Stimulated activated memory B cell treated with anti-CD40 and anti-IgM and Interleukin-4, amounts not matched to agents 10 μg/mL and 1 μg/mL and 100 μg/mL, for 72 hours (primary cell): ENCODE measurements at regions not wholly inside any gene's neighbourhood (a gene's known extent, or its start where the extent isn't known, plus 50 kb on each side); places are given as distances from the start of the nearest gene placed in this dataset.
"Not testable (repeated sequence)": the region's sequence is repeated elsewhere in the genome, so short reads cannot be mapped to it uniquely, and the experiment has no call there.

Source experiments
- ATAC-seq: fragments of 150-1000 bp; cut with Tn5 transposase; 2 replicates; pipeline ENCODE4 v1.10.0; 2021
- H3K27ac Mint-ChIP-seq: one replicate; pipeline ENCODE4 v1.8.0; 2022; ENCODE audit warnings: mild to moderate bottlenecking, mixed read lengths
- H3K27me3 Mint-ChIP-seq: one replicate; pipeline ENCODE4 v1.8.0; 2022; ENCODE audit warnings: mixed read lengths
- H3K36me3 Mint-ChIP-seq: one replicate; pipeline ENCODE4 v1.8.0; 2022; ENCODE audit warnings: mixed read lengths
- H3K4me1 Mint-ChIP-seq: one replicate; pipeline ENCODE4 v1.8.0; 2022; ENCODE audit warnings: mixed read lengths
- H3K4me3 Mint-ChIP-seq: one replicate; pipeline ENCODE4 v1.8.0; 2022; ENCODE audit warnings: mild to moderate bottlenecking, moderate library complexity, mixed read lengths
- H3K9me3 Mint-ChIP-seq: one replicate; pipeline ENCODE4 v1.8.0; 2022; ENCODE audit warnings: mixed read lengths

DNA sequence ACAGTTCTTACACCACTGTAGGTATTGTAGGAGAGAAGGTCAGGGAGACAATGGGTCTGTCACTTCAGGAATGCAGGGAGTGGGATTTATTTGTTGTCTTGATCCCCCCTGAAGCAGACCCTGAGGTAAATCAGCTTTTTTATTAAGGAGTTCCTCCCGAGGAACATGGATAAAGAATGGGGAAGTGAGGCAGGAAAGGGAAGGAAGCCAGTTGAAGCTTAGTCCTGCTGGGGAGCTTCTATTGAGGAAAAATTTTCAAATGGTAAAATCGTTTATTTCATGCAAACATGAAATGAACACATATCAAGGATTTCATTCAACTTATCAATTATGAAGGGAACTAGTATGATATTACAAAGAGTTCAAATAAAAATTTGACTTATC is 318.6 kb upstream of the PIK3R1 start:
- Mint-ChIP-seq H3K9me3 (no peaks in the 10 kb centered on the region), H3K27me3 (no peaks in the 10 kb centered on the region), H3K4me3 (no peak overlapping the region), H3K36me3 (no peaks in the 10 kb centered on the region), H3K4me1 (no peaks in the 10 kb centered on the region), H3K27ac (no peak overlapping the region)
- no peak for ATAC-seq

DNA sequence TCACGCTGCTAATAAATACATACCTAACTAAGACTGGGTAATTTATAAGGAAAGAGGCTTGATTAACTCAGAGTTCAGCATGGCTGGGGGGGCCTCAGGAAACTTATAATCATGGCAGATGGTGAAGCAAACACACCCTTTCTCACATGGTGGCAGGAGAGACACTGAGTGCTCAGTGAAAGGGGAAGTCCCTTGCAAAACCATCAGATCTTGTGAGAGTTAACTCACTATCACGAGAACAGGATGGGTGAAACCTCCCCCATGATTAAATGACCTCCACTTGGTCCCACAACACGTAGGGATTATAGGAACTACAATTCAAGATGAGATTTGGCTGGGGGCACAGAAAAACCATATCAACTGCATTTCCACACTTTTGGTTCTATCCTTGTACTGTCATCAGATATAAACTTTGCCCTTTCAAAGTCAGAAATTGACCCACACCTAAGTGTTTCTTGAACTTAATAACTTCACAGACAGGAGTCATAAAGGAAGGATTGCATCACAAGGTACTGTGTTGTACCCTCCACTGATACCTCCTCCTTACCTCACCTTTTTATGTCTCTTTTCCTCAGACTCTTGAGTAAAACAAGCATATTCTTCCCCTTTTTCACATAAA is 319.1 kb upstream of the PIK3R1 start:
- Mint-ChIP-seq H3K4me1 (no peaks in the 10 kb centered on the region), H3K36me3 (no peaks in the 10 kb centered on the region), H3K4me3 (no peak overlapping the region), H3K27me3 (no peaks in the 10 kb centered on the region), H3K9me3 (no peaks in the 10 kb centered on the region), H3K27ac (no peak overlapping the region)
- peak; percentile 64 for ATAC-seq

DNA sequence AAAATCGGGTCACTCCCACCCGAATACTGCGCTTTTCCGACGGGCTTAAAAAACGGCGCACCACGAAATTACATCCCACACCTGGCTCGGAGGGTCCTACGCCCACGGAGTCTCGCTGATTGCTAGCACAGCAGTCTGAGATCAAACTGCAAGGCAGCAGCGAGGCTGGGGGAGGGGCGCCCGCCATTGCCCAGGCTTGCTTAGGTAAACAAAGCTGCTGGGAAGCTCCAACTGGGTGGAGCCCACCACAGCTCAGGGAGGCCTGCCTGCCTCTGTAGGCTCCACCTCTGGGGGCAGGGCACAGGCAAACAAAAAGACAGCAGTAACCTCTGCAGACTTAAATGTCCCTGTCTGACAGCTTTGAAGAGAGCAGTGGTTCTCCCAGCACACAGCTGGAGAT is 325.7 kb upstream of the PIK3R1 start:
- H3K27ac Mint-ChIP-seq, H3K4me1 Mint-ChIP-seq, H3K9me3 Mint-ChIP-seq, H3K27me3 Mint-ChIP-seq, H3K4me3 Mint-ChIP-seq, H3K36me3 Mint-ChIP-seq, ATAC-seq: not testable (repeated sequence)

DNA sequence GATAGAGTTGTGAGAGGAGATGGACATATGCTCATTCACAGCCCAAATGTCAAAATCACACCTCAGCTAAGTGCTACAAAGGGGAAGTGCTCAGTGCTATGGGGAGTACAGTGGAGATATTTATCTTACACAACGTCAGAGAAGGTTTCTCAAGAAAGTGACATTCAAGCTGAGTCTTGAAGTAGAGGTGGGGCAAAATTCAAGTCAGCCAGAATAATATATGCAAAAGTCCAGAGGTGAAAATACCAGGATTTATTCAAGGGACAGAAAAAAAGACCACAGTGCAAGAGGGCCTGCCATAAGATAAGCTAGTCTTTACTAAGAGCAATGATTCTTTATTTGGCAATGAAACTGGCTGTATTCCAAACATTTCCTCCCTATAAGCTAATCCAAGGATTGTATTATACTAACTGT is 327.8 kb upstream of the PIK3R1 start:
- Mint-ChIP-seq H3K36me3 (no peaks in the 10 kb centered on the region), H3K27me3 (no peaks in the 10 kb centered on the region), H3K9me3 (no peaks in the 10 kb centered on the region), H3K27ac (no peak overlapping the region), H3K4me1 (no peaks in the 10 kb centered on the region), H3K4me3 (no peak overlapping the region)
- peak; percentile 68 for ATAC-seq

DNA sequence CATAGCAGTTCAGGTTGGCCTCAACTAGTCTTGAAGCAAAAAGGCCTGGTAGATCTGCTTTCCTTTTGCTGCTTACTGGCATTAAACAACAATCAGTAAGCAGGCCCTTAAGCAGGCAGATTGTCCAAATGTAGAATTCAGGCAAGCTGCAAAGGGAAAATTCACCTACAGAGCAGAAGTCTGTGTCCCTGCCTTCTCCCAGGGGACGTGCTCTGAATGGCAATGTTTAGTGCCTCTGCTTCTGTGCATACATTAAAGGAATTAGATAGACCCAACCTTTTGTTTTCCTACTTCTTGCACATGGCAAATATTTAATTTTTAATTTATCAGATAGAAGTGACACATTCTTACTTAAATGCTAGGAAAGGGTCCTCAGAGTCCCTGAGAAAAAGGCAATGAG is 328.8 kb upstream of the PIK3R1 start:
- no peaks in the 10 kb centered on the region for H3K36me3 Mint-ChIP-seq
- no peak for ATAC-seq
- H3K9me3 Mint-ChIP-seq: no peaks in the 10 kb centered on the region
- H3K27me3 Mint-ChIP-seq: peaks cover 6% of the 10 kb centered on the region
- H3K27ac Mint-ChIP-seq: no peak overlapping the region
- H3K4me3 Mint-ChIP-seq: no peak overlapping the region
- no peaks in the 10 kb centered on the region for H3K4me1 Mint-ChIP-seq

DNA sequence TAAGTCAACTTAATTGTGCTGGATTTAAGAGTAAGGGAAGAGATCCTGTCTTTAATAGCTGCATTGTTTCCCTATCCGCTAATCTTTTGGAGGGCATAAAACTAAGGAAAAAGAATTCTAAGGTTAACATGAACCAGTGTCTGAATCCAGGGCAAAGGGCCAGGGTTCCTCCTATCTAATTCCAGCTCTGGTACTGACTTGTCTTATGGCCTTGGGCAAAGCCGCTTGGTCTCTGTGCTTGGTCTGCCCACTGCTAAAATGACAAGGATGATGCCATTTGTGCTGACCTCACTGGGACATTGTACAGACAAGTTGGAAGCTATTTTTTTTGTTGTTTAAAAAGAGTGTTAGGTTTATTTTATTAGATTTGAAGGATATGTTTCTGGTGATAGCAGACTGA is 334.7 kb upstream of the PIK3R1 start:
- no peaks in the 10 kb centered on the region for H3K36me3 Mint-ChIP-seq
- ATAC-seq: no peak
- no peak overlapping the region for H3K27ac Mint-ChIP-seq
- peaks cover 11% of the 10 kb centered on the region for H3K27me3 Mint-ChIP-seq
- no peaks in the 10 kb centered on the region for H3K4me1 Mint-ChIP-seq
- H3K4me3 Mint-ChIP-seq: no peak overlapping the region
- H3K9me3 Mint-ChIP-seq: no peaks in the 10 kb centered on the region

DNA sequence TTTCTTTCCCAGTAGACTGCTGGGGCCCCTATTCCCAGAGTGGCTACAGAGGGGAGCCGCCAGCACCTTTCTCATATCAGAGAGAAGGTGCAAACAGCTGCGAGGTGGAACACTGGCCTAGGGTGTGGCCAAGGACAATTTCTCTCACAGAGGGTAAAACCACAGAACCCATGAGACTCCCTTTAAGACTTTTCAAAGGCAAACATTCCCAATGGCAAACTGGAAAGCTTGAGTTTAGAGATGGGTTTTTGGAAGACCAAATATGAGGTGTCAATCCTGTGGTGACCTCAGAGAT is 335.1 kb upstream of the PIK3R1 start:
- ATAC-seq: no peak
- no peak overlapping the region for H3K27ac Mint-ChIP-seq
- no peaks in the 10 kb centered on the region for H3K36me3 Mint-ChIP-seq

DNA sequence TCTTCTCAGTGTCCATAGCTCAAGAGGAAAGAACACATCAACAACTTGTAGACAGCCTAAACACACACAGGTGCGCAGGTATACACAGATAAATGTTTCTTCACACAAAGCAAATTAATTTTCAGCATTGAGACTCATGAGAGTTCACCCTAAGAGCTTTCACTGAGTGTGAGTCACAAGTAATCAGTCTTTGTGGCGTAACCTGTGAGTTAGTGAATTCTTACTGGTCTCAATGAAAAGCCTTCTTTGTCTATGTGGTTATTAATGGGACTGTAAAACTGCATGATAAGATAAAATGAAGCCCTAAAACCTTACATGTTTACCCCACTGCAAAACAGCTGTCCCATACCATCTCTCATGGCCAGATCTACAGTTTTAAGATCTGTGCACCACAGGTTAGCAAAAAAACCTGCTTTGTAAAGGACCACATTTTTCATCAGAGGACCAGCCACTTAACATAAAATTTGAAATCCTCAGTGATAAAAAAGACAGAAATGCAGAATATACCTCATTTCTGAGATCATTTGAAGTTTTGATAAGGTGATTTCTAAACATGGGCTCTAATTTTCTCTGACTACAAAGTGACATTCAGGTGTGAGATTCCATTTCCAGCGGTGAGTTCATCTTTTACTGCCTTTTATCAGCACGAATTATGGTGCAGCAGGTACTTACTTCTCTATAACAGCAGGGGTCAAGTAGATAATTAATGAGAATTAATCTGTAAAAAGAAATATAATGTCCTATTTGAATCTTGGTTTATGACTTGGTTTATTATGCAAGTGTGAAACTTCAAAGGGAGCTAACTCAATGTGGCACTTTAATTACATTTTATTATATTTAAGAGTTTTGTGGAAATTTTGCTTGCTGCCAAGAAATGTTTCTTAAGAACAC is 335.7 kb upstream of the PIK3R1 start:
- no peaks in the 10 kb centered on the region for H3K4me1 Mint-ChIP-seq
- H3K36me3 Mint-ChIP-seq: no peaks in the 10 kb centered on the region
- H3K27ac Mint-ChIP-seq: no peak overlapping the region
- H3K4me3 Mint-ChIP-seq: no peak overlapping the region
- H3K27me3 Mint-ChIP-seq: peaks cover 11% of the 10 kb centered on the region
- ATAC-seq: no peak
- H3K9me3 Mint-ChIP-seq: no peaks in the 10 kb centered on the region

More for the DNA sequence above, 335.1 kb upstream of the PIK3R1 start:
- H3K27me3 Mint-ChIP-seq: peaks cover 11% of the 10 kb centered on the region
- no peaks in the 10 kb centered on the region for H3K4me1 Mint-ChIP-seq
- no peak overlapping the region for H3K4me3 Mint-ChIP-seq
- H3K9me3 Mint-ChIP-seq: no peaks in the 10 kb centered on the region

DNA sequence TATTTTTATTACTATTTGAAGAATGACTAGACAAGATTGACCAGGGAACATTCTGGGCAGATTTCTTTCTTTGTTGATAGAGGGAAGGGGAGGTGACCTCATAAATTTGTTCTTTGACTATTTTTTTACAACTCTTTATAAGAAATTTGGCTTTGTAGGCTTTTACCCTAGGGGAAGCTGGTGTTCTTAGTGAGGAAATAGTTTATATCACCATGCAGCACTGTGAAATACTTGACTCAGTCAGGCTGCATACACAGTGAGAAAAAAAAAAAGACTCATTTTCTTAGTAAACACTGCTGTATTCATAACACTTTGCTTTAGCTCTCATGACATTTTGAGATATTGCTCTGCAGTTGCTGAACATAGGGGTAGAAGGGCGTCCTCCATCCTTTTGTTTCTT is 336.6 kb upstream of the PIK3R1 start:
- ATAC-seq: no peak
- Mint-ChIP-seq H3K27me3 (peaks cover 11% of the 10 kb centered on the region), H3K9me3 (no peaks in the 10 kb centered on the region), H3K4me1 (no peaks in the 10 kb centered on the region), H3K36me3 (no peaks in the 10 kb centered on the region), H3K4me3 (no peak overlapping the region), H3K27ac (no peak overlapping the region)

DNA sequence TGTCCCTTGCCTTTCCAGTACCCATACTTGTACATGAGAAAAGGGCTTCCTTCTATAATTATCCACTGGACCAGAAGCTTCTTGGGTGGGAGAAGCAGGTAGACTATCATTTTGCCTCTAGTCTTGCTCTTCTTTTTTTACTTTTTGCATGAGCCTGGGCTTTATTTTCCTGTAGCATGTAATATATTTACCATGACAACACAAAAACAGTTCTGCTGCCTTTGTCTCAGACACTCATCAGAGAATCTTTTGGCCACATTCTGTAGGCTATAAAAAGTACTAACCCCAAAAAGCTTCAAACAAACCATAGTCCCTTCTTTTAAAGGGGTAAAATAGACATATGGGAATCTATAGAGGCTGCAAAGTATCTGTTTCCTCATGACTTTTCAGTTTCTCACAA is 339.2 kb upstream of the PIK3R1 start:
- H3K4me3 Mint-ChIP-seq: no peak overlapping the region
- no peaks in the 10 kb centered on the region for H3K4me1 Mint-ChIP-seq
- H3K27ac Mint-ChIP-seq: no peak overlapping the region
- no peaks in the 10 kb centered on the region for H3K9me3 Mint-ChIP-seq
- H3K27me3 Mint-ChIP-seq: peaks cover 1% of the 10 kb centered on the region
- H3K36me3 Mint-ChIP-seq: no peaks in the 10 kb centered on the region
- ATAC-seq: no peak

DNA sequence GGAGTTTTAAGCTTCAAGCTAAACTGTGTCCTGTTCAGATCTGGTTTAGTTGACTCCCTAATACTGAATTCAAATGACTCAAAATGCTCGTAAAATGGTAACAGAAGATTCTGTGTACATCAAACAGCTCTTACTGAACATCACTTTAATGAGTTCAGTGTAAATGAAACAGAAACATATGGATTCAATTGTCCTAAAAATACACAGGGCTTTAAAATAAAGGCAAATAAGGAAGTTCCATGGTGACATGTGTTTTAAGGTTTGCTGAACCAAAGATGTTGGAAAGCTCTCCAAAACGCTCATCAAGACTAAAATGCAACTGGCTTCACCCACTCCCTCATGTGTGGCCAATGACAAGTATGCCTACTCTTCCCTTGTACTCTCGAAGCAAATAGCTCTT is 340.0 kb upstream of the PIK3R1 start:
- no peak for ATAC-seq
- Mint-ChIP-seq H3K4me3 (no peak overlapping the region), H3K9me3 (no peaks in the 10 kb centered on the region), H3K27me3 (no peaks in the 10 kb centered on the region), H3K4me1 (no peaks in the 10 kb centered on the region), H3K36me3 (no peaks in the 10 kb centered on the region), H3K27ac (no peak overlapping the region)

DNA sequence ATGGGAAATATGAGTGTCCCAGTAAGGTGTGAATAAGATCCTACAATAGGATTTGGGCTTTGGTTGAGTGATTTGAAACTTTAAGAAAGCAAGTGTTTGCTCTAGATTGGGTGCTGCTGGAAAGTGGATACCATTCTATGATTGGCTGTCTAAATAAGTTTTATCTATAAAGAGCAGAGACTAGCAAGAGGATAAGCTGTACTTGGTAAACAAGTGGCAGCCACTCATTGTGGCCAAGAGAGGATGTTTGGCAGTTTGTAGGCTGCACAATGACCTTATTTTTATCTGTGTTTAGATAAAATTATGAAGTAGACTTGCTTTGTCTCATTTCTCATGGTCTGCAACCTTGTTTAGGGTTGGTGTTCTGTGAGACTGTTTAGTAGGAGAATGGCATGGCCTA is 341.6 kb upstream of the PIK3R1 start:
- Mint-ChIP-seq H3K4me3 (no peak overlapping the region), H3K27ac (no peak overlapping the region), H3K9me3 (no peaks in the 10 kb centered on the region), H3K27me3 (no peaks in the 10 kb centered on the region), H3K4me1 (no peaks in the 10 kb centered on the region), H3K36me3 (no peaks in the 10 kb centered on the region)
- ATAC-seq: no peak

DNA sequence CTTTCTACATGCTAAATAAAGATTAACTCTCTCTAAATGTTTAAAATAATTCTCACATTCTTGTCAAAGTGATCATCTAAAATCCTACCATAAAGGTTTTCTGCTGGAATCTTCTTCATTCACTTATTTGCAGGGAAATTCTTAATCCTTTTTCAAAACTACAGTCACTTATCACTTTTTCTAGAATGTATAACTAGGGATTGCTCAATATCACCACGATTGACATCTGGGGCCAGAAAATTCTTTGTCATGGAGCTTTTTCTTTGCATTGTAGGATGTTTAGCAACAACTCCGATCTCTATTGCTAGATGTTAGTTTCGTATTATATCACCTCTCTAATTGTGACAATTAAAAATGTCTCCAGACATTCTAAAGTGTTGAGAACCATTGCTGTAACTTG is 344.9 kb upstream of the PIK3R1 start:
- no peaks in the 10 kb centered on the region for H3K4me1 Mint-ChIP-seq
- H3K27ac Mint-ChIP-seq: no peak overlapping the region
- no peaks in the 10 kb centered on the region for H3K9me3 Mint-ChIP-seq
- H3K36me3 Mint-ChIP-seq: no peaks in the 10 kb centered on the region
- H3K27me3 Mint-ChIP-seq: peaks cover 11% of the 10 kb centered on the region
- H3K4me3 Mint-ChIP-seq: no peak overlapping the region
- no peak for ATAC-seq

DNA sequence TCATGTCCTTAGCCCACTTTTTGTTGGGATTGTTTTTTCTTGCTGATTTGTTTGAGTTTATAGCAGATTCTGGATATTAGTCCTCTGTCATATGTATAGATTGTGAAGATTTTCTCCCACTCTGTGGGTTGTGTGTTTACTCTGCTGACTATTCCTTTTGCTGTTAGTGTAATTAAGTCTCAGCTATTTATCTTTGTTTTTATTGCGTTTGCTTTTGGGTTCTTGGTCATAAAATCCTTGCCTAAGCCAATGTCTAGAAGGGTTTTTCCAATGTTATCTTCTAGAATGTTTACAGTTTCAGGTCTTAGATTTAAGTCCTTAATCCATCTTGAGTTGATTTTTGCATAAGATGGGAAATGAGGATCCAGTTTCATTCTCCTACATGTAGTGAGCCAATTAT is 351.2 kb upstream of the PIK3R1 start:
- H3K27me3 Mint-ChIP-seq: peaks cover 12% of the 10 kb centered on the region
- H3K27ac Mint-ChIP-seq, ATAC-seq, H3K36me3 Mint-ChIP-seq, H3K4me1 Mint-ChIP-seq, H3K4me3 Mint-ChIP-seq: not testable (repeated sequence)
- H3K9me3 Mint-ChIP-seq: peaks cover 13% of the 10 kb centered on the region

DNA sequence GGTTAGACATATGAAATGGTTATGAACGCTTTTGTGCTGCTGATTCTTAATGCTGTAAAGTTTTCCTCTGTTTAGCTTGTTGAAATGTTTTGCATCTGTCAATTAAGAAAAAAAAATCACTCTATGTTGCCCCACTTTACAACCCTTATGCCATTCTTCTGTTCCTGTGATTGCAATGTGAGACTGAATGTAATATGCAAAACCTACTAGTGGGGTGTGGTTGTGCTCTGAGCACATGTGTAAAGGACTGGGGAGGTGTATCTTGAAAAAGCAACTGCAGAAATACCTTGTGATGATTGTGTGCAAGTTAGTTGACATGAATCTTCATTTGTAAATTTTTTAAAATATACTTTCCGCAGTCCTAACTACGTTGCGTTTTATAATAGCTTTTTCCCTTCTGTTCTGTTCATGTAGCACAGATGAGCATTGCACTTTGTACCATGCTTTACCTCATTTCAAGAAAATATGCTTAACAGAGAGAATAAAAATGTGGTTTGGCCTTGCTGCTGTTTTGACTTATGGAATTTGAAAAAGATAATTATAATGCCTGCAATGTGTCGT is 357.0 kb upstream of the PIK3R1 start:
- no peak for ATAC-seq
- H3K4me1 Mint-ChIP-seq: no peaks in the 10 kb centered on the region
- H3K9me3 Mint-ChIP-seq: peaks cover 12% of the 10 kb centered on the region
- no peaks in the 10 kb centered on the region for H3K36me3 Mint-ChIP-seq
- no peaks in the 10 kb centered on the region for H3K27me3 Mint-ChIP-seq
- no peak overlapping the region for H3K4me3 Mint-ChIP-seq
- H3K27ac Mint-ChIP-seq: no peak overlapping the region

DNA sequence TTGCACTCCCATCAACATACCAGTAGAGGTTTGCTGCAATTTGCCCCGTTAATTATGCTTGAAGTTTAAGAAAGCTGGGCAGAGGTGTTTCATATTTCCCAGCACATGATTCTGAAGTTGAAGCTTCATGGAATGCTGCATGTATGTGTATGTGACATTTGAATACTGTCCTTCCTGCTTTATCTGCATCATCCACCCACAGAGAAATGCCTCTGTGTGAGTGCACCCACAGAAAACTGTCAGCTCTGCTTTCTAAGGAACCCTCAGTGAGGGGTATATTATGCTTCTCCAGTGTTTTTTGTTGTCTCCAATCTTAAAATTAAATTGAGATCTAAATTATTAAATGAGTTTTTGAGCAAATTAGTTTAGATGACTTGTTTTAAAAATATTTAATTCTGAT is 358.1 kb upstream of the PIK3R1 start:
- Mint-ChIP-seq H3K27ac (no peak overlapping the region), H3K36me3 (no peaks in the 10 kb centered on the region), H3K27me3 (no peaks in the 10 kb centered on the region), H3K9me3 (peaks cover 13% of the 10 kb centered on the region), H3K4me1 (no peaks in the 10 kb centered on the region), H3K4me3 (no peak overlapping the region)
- no peak for ATAC-seq
